ENCODE measurements at regions not wholly inside any gene's neighbourhood (a gene's known extent, or its start where the extent isn't known, plus 50 kb on each side); places are given as distances from the start of the nearest gene placed in this dataset.

DNA sequence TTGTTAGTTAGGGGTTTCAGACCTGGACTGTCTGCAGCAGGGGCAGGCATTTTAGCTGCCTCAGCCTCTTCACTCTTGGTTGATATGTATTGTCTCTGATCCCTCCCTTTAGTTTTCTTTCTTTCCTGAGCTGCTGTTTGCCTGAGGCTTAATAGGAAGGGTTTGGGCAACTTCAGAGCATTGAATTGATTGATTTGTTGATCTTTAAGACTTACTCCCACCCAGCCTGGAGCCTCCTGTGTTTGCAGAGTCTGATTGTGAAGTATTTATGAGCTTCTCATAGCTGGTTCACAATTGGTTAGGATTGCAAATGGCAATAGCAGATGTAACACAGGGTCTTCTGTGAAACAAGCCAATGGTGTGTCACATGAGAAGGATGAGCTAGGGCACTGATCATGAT, 671.8 kb upstream of the SEMA6A start:
- no peak for DNase-seq (ENCODE audit: low read depth, low spot score)

DNA sequence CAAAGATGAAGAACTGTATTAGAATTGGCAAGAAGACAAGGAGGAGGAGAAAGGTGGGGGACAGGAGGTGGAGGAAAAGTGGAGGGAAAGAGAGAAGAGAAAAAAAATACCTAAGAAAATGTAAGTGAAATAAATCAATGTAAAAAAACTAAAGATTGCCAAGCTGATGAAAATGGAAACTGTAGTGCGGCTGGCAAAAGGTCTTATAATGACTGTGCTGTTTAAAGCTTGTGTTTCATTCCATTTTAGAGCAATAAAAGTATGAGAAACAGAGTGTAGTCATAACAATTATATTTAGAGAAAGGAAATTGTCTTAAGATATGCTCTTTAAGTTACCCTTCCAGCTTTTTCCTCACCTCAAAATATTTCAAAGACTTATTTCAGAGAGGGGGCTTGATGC, 670.5 kb upstream of the SEMA6A start:
- no peak for DNase-seq (ENCODE audit: low read depth, low spot score)

DNA sequence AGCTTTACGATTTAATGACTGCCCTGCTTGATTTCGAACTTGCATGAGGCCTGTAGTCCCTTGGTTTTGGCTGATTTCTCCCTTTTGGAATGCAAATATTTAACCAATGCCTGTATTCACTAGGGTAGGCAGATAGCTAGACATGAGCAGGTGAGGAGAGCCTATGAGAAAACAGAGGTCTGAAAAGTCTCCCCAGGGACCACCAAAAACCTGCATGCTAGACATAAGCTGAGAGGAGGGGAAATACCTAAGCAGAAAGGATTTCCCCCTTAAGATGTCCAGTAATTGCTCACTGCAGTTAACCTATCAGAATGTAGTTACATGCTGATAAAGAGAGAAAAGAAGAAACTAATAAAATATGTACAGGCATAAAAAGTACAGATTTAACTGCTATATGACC, 667.4 kb upstream of the SEMA6A start:
- no peak for DNase-seq (ENCODE audit: low read depth, low spot score)

- no peak for DNase-seq (ENCODE audit: low read depth, low spot score)
Observed at GRCh38 chr5:117236941-117237340, 662.3 kb upstream of the SEMA6A start.

DNA sequence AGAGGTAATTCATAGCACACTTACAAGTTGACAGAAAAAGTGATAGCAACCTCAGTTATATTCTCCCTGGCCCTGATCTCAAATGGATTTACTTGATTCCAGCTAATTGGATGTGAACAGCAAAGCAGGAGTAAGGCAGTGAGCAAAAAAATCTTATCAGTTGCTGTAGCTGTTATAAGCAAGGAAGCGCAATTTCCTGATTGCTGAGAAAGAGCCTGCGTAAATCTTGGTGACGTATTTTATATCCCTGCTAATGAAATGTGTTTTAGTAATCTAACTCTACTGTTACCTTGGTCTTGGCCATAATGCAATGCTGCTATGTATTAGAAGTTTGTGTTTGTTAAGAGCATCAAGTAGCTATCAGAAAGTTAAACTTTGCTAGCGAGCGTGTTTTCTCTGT, 661.2 kb upstream of the SEMA6A start:
- no peak for DNase-seq (ENCODE audit: low read depth, low spot score)

DNA sequence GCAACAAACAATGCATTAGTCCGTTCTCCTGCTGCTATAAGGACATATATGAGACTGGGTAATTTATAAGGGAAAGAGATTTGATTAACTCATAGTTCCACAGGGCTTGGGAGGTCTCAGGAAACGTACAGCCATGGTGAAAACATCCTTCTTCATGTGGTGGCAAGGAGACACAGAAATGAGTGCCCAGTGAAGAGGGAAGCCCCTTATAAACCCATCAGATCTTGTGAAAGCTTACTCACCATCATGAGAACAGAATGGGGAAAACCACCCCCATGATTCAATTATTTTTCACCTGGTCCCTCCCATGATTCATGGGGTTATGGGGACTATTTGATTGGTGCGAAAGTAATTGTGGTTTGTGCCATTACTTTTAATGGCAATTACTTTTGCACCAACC, 655.8 kb upstream of the SEMA6A start:
- no peak for DNase-seq (ENCODE audit: low read depth, low spot score)

DNA sequence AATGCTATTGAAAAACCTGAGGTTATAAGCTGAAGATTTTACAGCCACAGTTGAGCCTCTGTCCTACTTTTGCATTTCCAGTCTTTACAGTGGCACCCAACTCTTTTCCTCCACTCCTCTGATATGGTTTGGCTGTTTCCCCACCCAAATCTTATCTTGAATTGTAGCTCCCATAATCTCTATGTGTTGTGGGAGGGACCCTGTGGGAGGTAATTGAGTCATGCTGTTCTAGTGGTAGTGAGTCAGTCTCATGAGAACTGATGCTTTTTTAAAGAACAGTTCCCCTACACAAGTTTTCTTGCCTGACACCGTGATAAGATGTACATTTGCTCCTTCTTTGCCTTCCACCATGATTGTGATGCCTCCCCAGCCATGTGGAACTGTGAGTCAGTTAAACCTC, 646.1 kb upstream of the SEMA6A start:
- DNase-seq (ENCODE audit: low read depth, low spot score): no peak

GRCh38 chr5:117218789-117219188, 644.2 kb upstream of the SEMA6A start:
- DNase-seq (ENCODE audit: low read depth, low spot score): no peak

GRCh38 chr5:117212866-117213265, 638.2 kb upstream of the SEMA6A start:
- DNase-seq (ENCODE audit: low read depth, low spot score): no peak

DNA sequence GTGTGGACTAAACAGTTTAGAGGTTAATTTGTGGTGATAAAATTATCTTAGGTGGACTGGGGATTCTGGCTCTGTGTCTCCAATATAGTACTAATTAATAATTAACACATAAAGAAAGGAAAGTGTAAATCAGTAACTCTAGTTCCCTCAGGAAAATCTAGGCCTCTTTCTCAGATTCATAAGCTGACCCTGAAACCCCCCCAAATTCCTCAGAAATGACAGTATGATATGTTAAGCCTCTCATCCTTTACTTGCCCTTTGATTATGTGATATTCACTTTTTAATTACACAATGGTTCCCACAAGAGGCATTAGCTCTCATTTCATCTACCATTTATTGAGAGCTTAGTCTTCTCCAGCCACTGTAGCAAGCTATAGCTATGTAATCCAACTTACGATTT, 636.2 kb upstream of the SEMA6A start:
- DNase-seq (ENCODE audit: low read depth, low spot score): no peak

- no peak for DNase-seq (ENCODE audit: low read depth, low spot score)
Observed at GRCh38 chr5:117209479-117209878, 634.9 kb upstream of the SEMA6A start.

- no peak for DNase-seq (ENCODE audit: low read depth, low spot score)
Observed at GRCh38 chr5:117207088-117207668, 632.6 kb upstream of the SEMA6A start.

GRCh38 chr5:117205894-117206293, 631.3 kb upstream of the SEMA6A start:
- no peak for DNase-seq (ENCODE audit: low read depth, low spot score)

DNA sequence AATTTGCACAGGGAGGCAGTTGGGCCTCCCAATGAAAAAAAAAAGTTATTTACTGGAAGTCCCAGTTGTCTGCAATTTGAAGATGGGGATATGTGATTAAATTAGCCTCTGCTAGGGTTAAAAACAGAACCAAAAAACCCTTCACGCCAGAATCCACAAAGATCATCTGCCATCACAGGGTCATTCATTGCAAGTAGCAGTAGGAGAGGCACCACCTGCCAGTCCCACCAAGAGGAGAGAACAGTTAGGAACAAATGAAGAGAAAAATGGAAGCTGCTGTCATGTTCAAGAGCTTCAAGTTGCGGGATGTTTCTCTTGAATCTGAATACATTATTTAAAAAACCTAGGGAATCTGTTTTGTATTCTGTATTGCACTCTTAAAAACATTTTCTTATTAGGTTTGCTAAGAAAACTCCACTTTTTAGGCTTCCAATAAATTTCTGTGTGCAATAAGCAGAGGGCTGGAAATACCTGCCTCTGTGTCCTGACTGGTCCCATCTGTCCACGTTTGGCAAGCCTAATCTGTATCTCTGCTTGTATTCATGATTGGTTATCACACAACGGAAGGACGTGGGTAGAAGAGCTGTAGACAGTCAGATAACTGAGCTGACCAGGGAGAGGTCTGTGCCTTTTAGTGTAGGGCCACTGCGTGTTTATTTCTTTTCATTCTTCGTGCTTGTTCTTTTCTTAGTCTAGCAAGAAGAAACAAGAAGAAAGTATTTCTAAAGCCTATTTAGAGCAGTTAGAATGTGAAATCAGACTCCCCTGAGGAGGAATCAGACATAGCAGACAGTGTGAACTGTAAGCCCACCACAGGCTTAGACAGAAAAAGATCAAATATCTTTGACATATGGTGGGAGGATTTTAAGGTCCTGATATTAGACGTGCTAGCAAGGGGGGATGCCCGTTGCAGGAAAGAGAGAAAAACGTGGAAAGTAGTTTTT, 630.6 kb upstream of the SEMA6A start:
- no peak for DNase-seq (ENCODE audit: low read depth, low spot score)

DNA sequence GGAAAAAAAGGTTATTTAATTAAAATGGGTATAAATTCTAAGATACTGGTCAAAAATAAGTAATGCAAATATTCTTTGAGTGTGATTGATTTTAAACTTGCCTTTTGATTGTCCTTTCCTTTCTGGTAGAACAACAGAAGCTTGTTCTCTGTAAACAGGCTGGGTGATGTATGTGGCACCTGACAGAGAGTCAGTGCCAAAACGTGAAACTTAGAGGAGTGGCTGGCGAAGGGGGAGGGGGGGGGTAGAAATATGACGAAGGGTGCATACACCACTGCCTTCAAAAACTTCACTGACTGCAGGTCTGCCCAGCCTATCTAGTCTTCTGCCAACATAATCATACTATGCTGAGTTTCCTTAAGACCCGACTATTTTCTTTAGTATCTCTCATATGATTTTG, 629.8 kb upstream of the SEMA6A start:
- DNase-seq (ENCODE audit: low read depth, low spot score): no peak

- no peak for DNase-seq (ENCODE audit: low read depth, low spot score)
Observed at GRCh38 chr5:117203584-117203983, 629.0 kb upstream of the SEMA6A start.

DNA sequence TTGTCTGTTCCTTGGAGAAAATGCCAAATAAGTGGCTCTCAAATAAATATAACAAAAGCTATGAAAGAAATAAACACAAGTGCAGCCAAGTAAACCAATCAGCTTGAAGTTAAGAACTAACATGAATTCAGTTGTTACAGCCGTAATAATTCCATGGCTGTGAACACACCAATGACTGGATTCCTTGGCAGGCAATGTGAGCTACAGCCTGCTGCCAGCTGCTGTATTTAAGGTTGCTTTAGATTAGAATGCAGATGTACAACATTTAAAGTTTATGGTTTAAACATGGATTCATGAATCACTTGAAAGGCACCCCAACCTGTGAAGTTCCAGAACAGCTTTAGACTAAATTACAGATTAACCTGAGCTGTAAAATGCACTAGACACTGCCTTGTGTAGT, 626.4 kb upstream of the SEMA6A start:
- no peak for DNase-seq (ENCODE audit: low read depth, low spot score)

DNA sequence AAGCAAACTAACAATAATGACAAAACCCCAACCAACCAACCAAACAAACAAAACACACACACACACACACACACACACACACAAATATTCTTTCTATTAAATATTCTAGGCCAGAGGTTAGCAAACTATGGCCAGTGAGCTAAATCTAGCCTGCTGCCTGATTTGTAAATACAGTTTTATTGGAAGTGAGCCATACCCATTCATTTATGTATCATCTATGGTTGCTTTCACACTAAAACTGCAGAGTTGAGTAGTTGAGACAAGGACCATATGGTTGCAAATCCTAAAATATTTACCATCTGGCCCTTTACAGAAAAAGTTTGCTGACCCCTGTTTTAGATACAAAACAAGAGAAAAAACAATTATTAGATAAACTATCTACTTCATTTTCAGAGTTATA, 620.5 kb upstream of the SEMA6A start:
- DNase-seq (ENCODE audit: low read depth, low spot score): no peak

DNA sequence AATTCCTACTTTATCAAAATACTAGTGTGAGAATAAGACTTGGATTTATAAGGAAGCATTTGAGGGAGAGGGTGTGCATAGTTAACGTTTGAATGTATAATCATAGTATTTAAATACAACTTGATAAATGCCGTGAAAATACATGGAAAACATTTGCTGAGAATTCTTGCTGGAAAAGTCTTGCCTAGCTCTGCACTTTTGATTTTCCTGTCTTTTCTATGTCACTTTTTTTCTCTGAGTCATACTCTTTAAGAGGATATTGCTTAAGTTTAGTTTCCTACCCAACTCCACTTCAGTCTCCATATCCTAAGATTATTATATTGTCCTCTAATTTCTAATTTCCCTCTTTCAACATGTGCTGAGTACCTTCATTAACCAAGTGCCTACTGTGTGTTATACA, 616.6 kb upstream of the SEMA6A start:
- DNase-seq (ENCODE audit: low read depth, low spot score): no peak

DNA sequence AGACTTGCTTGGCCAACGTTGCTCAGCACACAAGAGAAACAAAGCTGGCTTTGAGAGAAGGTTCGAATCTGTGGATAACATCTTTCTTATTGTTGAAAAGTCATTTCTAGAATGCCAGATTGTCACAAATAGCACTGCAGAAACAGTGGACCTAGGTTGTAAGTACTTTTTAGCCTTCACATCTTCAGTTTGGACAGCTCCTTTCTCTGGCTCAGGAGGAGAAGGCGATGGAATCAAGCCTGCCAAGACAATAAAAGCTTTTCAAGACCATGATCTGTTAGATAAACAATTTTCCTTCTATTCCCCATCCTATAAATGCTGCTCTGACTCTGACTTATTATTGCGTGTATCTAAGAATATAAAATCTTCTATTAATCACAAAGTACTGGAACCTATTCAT, 615.2 kb upstream of the SEMA6A start:
- DNase-seq (ENCODE audit: low read depth, low spot score): no peak

GRCh38 chr5:117188211-117188610, 613.6 kb upstream of the SEMA6A start:
- DNase-seq (ENCODE audit: low read depth, low spot score): no peak

- no peak for DNase-seq (ENCODE audit: low read depth, low spot score)
Observed at GRCh38 chr5:117186751-117187150, 612.1 kb upstream of the SEMA6A start.

DNA sequence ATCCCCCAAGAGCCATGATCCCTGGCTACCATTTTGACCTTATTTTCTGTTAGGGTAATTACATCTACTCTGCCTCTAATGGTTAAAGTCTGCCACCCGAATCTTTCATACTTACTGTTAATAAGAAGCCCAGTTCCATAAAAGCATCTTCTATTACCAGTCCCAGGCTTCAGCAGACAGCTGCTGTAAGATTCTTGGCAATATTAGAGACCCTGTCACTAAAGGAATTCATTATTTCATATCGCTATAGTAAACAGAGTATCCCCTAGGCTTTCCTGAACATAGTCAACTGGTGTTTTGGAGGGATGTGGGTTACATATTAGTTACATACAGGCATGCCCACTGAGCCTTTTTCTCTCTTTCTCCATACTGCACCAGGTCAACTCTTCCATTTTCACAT, 608.7 kb upstream of the SEMA6A start:
- DNase-seq (ENCODE audit: low read depth, low spot score): no peak
